ENCODE measurements at regions not wholly inside any gene's neighbourhood (a gene's known extent, or its start where the extent isn't known, plus 50 kb on each side); places are given as distances from the start of the nearest gene placed in this dataset.
"Not testable (repeated sequence)": the region's sequence is repeated elsewhere in the genome, so short reads cannot be mapped to it uniquely, and the experiment has no call there.

DNA sequence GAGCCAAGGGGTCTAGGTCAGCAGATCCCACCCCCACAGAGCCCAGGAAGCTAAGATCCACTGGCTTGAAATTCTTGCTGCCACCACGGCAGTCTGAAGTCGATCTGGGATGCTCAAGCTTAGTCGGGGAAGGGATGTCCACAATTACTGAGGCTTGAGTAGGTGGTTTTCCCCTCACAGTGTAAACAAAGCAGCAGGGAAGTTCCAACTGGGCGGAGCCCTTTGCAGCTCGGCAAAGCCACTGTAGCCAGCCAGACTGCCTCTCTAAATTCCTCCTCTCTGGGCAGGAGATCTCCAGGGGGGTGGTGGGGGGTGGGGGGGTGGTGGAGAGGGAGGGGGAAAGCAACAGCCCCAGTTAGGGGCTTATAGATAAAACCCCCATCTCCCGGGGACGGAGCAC, 419.5 kb downstream of the NUP35 start:
- ATAC-seq (ENCODE audit: insufficient number of reproducible peaks, low FRiP score, low read depth), result no peak

DNA sequence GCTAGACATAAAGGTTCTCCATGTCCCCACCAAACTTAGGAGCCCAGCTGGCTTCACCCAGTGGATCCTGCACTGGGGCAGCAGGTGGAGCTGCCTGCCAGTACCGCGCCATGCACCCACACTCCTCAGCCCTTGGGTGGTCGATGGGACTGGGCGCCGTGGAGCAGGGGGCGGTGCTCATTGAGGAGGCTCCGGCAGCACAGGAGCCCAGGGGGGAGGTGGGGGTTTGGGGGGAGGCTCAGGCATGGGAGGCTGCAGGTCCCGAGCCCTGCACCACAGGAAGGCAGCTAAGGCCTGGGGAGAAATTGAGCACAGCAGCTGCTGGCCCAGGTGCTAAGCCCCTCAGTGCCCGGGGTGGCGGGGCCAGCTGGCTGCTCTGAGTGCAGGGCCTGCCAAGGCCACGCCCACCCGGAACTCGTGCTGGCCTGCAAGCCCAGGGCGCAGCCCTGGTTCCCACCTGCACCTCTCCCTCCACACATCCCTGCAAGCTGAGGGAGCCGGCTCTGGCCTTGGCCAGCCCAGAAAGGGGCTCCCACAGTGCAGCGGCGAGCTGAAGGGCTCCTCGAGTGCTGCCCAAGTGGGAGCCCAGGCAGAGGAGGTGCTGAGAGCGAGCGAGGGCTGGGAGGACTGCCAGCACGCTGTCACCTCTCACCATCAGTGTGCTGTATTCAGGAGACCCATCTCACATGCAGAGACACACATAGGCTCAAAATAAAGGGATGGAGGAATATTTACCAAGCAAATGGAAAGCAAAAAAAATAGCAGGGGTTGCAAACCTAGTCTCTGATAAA, 422.5 kb downstream of the NUP35 start:
- not testable (repeated sequence) for H3K27ac ChIP-seq; ATAC-seq (ENCODE audit: insufficient number of reproducible peaks, low FRiP score, low read depth); H3K4me1 ChIP-seq (ENCODE audit: control insufficient read depth in 1 of 2, low read depth in 2 of 2); DNase-seq (ENCODE audit: low spot score); H3K36me3 ChIP-seq; H3K4me3 ChIP-seq; H3K27me3 ChIP-seq (replicated peaks; ENCODE audit: insufficient read depth); H3K9me3 ChIP-seq

More for the DNA sequence above, 419.5 kb downstream of the NUP35 start:
- H3K9me3 ChIP-seq, result no peaks in the 10 kb centered on the region
- H3K27ac ChIP-seq, result no peak overlapping the region
- no peak overlapping the region for H3K4me3 ChIP-seq
- DNase-seq (ENCODE audit: low spot score), result no peak
- H3K36me3 ChIP-seq, result no peaks in the 10 kb centered on the region
- TF ChIP-seq, protein P1, sequence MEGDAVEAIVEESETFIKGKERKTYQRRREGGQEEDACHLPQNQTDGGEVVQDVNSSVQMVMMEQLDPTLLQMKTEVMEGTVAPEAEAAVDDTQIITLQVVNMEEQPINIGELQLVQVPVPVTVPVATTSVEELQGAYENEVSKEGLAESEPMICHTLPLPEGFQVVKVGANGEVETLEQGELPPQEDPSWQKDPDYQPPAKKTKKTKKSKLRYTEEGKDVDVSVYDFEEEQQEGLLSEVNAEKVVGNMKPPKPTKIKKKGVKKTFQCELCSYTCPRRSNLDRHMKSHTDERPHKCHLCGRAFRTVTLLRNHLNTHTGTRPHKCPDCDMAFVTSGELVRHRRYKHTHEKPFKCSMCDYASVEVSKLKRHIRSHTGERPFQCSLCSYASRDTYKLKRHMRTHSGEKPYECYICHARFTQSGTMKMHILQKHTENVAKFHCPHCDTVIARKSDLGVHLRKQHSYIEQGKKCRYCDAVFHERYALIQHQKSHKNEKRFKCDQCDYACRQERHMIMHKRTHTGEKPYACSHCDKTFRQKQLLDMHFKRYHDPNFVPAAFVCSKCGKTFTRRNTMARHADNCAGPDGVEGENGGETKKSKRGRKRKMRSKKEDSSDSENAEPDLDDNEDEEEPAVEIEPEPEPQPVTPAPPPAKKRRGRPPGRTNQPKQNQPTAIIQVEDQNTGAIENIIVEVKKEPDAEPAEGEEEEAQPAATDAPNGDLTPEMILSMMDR (IDR thresholded peaks at IDR 0.05), result no peak
- H3K4me1 ChIP-seq (ENCODE audit: control insufficient read depth in 1 of 2, low read depth in 2 of 2), result no peaks in the 10 kb centered on the region
- no peaks in the 10 kb centered on the region for H3K27me3 ChIP-seq (replicated peaks; ENCODE audit: insufficient read depth)

DNA sequence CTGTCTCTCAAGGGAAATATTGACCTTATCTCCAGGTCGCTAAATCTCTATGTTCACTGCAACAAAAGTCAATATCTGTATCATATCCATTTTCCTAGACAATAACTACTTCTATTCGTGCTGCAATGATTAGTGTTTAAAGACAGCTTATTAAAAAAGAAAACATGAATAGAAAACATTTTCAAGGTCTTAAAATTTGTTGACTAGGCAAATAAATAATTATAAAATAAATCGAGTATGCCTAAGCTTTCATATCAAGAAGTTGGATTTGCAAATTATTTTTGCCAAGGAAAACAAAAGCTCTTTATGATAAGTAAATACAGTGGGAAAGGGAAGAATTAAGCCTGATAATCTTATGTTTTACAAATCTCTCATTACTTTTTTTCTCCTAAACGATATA, 428.5 kb downstream of the NUP35 start:
- Histone ChIP-seq H3K9me3 (no peaks in the 10 kb centered on the region), H3K4me3 (no peak overlapping the region), H3K27ac (no peak overlapping the region), H3K4me1 (ENCODE audit: control insufficient read depth in 1 of 2, low read depth in 2 of 2) (no peaks in the 10 kb centered on the region), H3K36me3 (no peaks in the 10 kb centered on the region), H3K27me3 (replicated peaks; ENCODE audit: insufficient read depth) (no peaks in the 10 kb centered on the region)
- TF ChIP-seq, protein P1 (IDR thresholded peaks at IDR 0.05), result no peak
- DNase-seq (ENCODE audit: low spot score) (no peak), ATAC-seq (ENCODE audit: insufficient number of reproducible peaks, low FRiP score, low read depth) (no peak)

GRCh38 chr2:183564726-183565125, 440.5 kb downstream of the NUP35 start:
- Histone ChIP-seq H3K4me1 (ENCODE audit: control insufficient read depth in 1 of 2, low read depth in 2 of 2) (no peaks in the 10 kb centered on the region), H3K27me3 (replicated peaks; ENCODE audit: insufficient read depth) (no peaks in the 10 kb centered on the region), H3K27ac (no peak overlapping the region), H3K36me3 (no peaks in the 10 kb centered on the region), H3K9me3 (no peaks in the 10 kb centered on the region), H3K4me3 (no peak overlapping the region)
- ATAC-seq (ENCODE audit: insufficient number of reproducible peaks, low FRiP score, low read depth) (no peak), DNase-seq (ENCODE audit: low spot score) (no peak)
- TF ChIP-seq, protein P1 (IDR thresholded peaks at IDR 0.05), result no peak

DNA sequence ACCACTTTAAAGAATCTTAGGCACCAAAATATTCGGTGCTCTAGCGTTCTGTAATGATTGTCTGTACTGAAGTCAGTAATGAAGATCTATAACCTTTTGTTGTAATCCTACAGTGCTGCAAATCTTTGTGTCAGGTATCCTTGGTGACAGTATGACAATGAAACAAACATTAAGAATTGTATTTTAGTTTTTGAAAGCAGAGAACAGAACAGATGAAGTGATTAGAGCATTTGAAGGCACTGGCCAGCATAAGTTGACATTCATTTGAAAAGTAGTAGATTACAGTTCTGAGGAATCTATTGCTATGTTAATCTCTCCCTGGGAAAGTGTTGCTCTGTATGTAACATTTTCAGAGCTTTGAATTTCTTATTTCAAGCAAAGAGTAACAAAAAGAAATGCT, 451.2 kb downstream of the NUP35 start:
- TF ChIP-seq, protein P1 (IDR thresholded peaks at IDR 0.05), result no peak
- DNase-seq (ENCODE audit: low spot score), result no peak
- no peaks in the 10 kb centered on the region for H3K36me3 ChIP-seq

GRCh38 chr2:183579686-183580085, 455.4 kb downstream of the NUP35 start:
- Histone ChIP-seq H3K4me3 (no peak overlapping the region), H3K36me3 (no peaks in the 10 kb centered on the region), H3K9me3 (no peaks in the 10 kb centered on the region), H3K27ac (no peak overlapping the region), H3K4me1 (ENCODE audit: control insufficient read depth in 1 of 2, low read depth in 2 of 2) (no peaks in the 10 kb centered on the region), H3K27me3 (replicated peaks; ENCODE audit: insufficient read depth) (no peaks in the 10 kb centered on the region)
- DNase-seq (ENCODE audit: low spot score) (no peak), ATAC-seq (ENCODE audit: insufficient number of reproducible peaks, low FRiP score, low read depth) (no peak)
- TF ChIP-seq, protein P1 (IDR thresholded peaks at IDR 0.05), result no peak

More for the DNA sequence above, 451.2 kb downstream of the NUP35 start:
- Histone ChIP-seq H3K27ac (no peak overlapping the region), H3K4me3 (no peak overlapping the region), H3K27me3 (replicated peaks; ENCODE audit: insufficient read depth) (no peaks in the 10 kb centered on the region), H3K4me1 (ENCODE audit: control insufficient read depth in 1 of 2, low read depth in 2 of 2) (no peaks in the 10 kb centered on the region), H3K9me3 (no peaks in the 10 kb centered on the region)
- no peak for ATAC-seq (ENCODE audit: insufficient number of reproducible peaks, low FRiP score, low read depth)
